Mucosa of descending colon (tissue), 3 donors: ENCODE measurements at regions not wholly inside any gene's neighbourhood (a gene's known extent, or its start where the extent isn't known, plus 50 kb on each side); places are given as distances from the start of the nearest gene placed in this dataset.

ENCODE experiments used
- ATAC-seq: fragments of 200-7000 bp; cut with Tn5 transposase; one replicate; pipeline ENCODE4 v1.9.1; 2020; ENCODE audit warnings: mild to moderate bottlenecking, moderate library complexity
- DNase-seq, 3 donors: peaks; one replicate each; pipeline ENCODE4 v3.0.0-alpha.2; 2020
- H3K36me3 ChIP-seq: fragments of 200-600 bp; one replicate; pipeline ENCODE4 v1.8.0; 2021; ENCODE audit warnings: low read depth, mild to moderate bottlenecking
- H3K4me1 ChIP-seq: fragments of 200-600 bp; one replicate; pipeline ENCODE4 v1.8.0; 2021; ENCODE audit warnings: low read depth, mild to moderate bottlenecking
- H3K4me3 ChIP-seq: fragments of 200-600 bp; one replicate; pipeline ENCODE4 v1.8.0; 2021; ENCODE audit warnings: mild to moderate bottlenecking
- H3K9me3 ChIP-seq: fragments of 200-600 bp; one replicate; pipeline ENCODE4 v1.8.0; 2021; ENCODE audit warnings: mild to moderate bottlenecking
- CTCF ChIP-seq: fragments of 200-600 bp; IDR thresholded peaks from one replicate; pipeline ENCODE4 v1.8.0; 2022; ENCODE audit warnings: antibody characterized with exemption, mild to moderate bottlenecking
- intact Hi-C, 2 donors: fragments of 100-400 bp; cut with DNase I in 1 of 2; cut with micrococcal nuclease in 1 of 2; formaldehyde crosslinking; loops; one replicate each; pipeline versions ENCODE4 v1.11.0 to v1.11.1; 2022; cut with DNase I, micrococcal nuclease
- donor health status: DM: no; HTN: no; CAD: no; lungs with moderate emphysema.
- donor health status: DM: no; HTN: no; CAD: no.
- donor health status: DM: no; HTN: yes; CAD: no.

DNA sequence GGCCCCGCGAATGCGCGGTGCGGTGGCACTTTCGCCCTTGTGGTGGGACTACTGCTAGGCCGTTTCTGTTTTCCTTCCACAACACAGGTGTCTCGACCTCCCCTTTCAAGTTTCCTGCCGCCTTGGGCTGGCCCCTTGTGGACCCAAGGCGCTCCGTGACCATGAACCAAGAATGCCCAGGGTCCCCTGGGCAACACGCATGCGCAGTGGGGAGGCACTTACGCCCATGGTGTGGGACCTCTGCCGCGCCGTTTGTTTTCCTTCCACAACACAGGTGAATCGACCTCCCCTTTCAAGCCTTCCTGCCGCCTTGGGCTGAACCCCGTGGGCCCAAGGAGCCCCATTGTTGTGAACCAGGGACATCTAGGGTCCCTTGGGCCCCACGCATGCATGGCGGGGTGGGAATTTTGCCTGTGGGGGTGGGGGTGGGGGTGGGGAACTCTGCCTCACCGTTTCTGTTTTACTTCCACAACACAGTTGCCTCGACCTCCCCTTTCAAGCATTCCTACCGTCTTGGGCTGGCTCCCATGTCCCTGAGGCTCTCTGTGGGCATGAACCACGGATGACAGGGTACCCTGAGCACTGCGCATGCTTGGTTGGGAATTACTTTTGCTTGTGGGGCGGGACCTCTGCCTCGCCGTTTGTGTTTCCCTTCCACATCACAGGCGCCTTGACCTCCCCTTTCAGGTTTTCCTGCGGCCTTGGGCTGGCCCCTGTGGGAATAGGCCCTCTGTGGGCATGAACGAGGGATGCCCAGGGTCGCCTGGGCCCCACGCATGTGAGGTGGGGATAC lies 355.1 kb downstream of the ALG10 start:
- intact Hi-C loops, result no loop called here
- DNase-seq, result no peak

GRCh38 chr12:34379142-34379541 lies 356.8 kb downstream of the ALG10 start:
- no peak overlapping the region for H3K4me3 ChIP-seq
- intact Hi-C loops, result no loop called here
- no peaks in the 10 kb centered on the region for H3K36me3 ChIP-seq
- no peak for TF ChIP-seq CTCF
- H3K9me3 ChIP-seq, result peaks cover 97% of the 10 kb centered on the region
- DNase-seq (no peak), ATAC-seq (no peak)
- no peaks in the 10 kb centered on the region for H3K4me1 ChIP-seq

More for the DNA sequence above, 355.1 kb downstream of the ALG10 start:
- no peaks in the 10 kb centered on the region for H3K4me1 ChIP-seq
- H3K36me3 ChIP-seq, result no peaks in the 10 kb centered on the region
- no peak for TF ChIP-seq CTCF
- H3K4me3 ChIP-seq, result no peak overlapping the region
- peaks cover 96% of the 10 kb centered on the region for H3K9me3 ChIP-seq
- ATAC-seq, result no peak

DNA sequence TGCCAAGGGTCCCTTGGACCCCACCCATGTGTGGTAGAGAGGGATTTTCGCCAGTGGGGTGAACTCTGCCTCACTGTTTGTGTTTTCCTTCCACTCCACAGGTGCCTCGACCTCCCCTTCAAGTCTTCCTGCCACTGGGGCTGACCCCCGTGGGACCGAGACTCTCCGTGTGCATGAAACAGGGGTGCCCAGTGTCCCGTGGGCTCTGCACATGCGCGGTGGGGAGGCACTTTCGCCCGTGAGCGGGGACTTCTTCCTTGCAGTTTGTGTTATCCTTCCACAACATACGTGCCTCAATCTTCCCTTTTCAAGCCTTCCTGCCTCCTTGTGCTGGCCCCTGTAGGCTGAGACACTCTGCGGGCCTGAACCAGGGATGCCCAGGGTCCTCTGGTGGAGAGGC lies 362.4 kb downstream of the ALG10 start:
- Histone ChIP-seq H3K36me3 (no peaks in the 10 kb centered on the region), H3K9me3 (peaks cover 98% of the 10 kb centered on the region), H3K4me1 (no peaks in the 10 kb centered on the region), H3K4me3 (no peak overlapping the region)
- intact Hi-C loops, result no loop called here
- DNase-seq (no peak), ATAC-seq (no peak)
- TF ChIP-seq CTCF, result no peak

GRCh38 chr12:34386016-34386415 lies 363.7 kb downstream of the ALG10 start:
- Histone ChIP-seq H3K4me3 (no peak overlapping the region), H3K36me3 (no peaks in the 10 kb centered on the region), H3K4me1 (no peaks in the 10 kb centered on the region), H3K9me3 (peaks cover 99% of the 10 kb centered on the region)
- ATAC-seq, result no peak
- no peak for TF ChIP-seq CTCF
- no peak for DNase-seq
- intact Hi-C loops, result no loop called here

DNA sequence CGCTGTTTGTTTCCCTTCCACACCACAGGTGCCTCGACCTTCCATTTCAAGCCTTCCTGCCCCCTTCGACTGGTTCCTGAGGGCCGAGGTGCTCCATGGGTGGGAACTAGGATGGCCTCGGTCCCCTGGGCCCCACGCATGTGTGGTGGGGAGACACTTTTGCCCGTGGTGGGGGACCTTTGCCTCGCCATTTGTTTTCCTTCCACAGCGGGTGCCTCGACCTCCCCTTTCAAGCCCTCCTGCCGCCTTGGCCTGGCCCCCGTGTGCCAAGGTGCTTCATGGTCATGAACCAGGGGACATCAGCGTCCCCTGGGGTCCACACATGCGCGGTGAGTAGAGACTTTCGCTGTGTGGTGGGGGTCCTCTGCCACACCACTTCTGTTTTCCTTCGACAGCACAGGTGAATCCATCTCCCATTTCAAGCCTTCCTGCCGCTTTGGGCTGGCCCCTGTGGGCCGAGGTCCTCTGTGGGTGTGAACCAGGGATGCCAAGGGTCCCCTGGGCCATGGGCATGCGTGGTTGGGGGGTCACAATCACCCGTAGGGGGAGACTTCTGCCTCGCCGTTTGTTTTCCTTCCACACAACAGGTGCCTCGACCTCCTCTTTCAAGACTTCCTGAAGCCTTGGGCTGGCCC lies 364.4 kb downstream of the ALG10 start:
- no peaks in the 10 kb centered on the region for H3K4me1 ChIP-seq
- DNase-seq (no peak), ATAC-seq (no peak)
- H3K9me3 ChIP-seq, result peaks cover 99% of the 10 kb centered on the region
- H3K36me3 ChIP-seq, result no peaks in the 10 kb centered on the region
- H3K4me3 ChIP-seq, result no peak overlapping the region
- intact Hi-C loops, result no loop called here
- no peak for TF ChIP-seq CTCF
